PC-3 (cell line): ENCODE measurements at regions not wholly inside any gene's neighbourhood (a gene's known extent, or its start where the extent isn't known, plus 50 kb on each side); places are given as distances from the start of the nearest gene placed in this dataset.

Experiments
- ATAC-seq: fragments of 200-7000 bp; cut with Tn5 transposase; 2 replicates; pipeline ENCODE4 v1.9.1; 2020; ENCODE audit warnings: mild to moderate bottlenecking, moderate library complexity
- BruUV-seq: library from RNA; stranded (reverse); fragments of 400-500 nt; replicated peaks from 2 replicates; lab custom pipeline; 2021; lab: Mats Ljungman, UMichigan
- CTCF ChIA-PET: fragments of 300-600 bp; sonication (Branson Sonifier 250); formaldehyde crosslinking; loops from one replicate; lab custom pipeline; 2022; ENCODE audit warnings: antibody characterized with exemption; lab: Charles Lee
- POLR2A ChIA-PET: fragments of 300-600 bp; sonication (Branson Sonifier 250); formaldehyde crosslinking; loops from one replicate; lab custom pipeline; 2022; ENCODE audit warnings: antibody characterized with exemption; ENCODE audit not compliant: unreplicated experiment; lab: Charles Lee
- DNase-seq: peaks from one replicate; pipeline ENCODE4 v3.0.0-alpha.2; 2015
- H2AFZ ChIP-seq: fragments of 300-600 bp; sonication (generic); 2 replicates; pipeline ENCODE4 v1.6.0; 2016; ENCODE audit warnings: antibody characterized with exemption, low read length
- H3F3A ChIP-seq: fragments of 300-600 bp; sonication (generic); one replicate; pipeline ENCODE4 v1.6.0; 2017; ENCODE audit warnings: antibody characterized with exemption, low read length, control low read depth, mild to moderate bottlenecking; ENCODE audit not compliant: unreplicated experiment
- H3K27ac ChIP-seq: fragments of 300-600 bp; sonication (generic); 2 replicates; pipeline ENCODE4 v1.5.1; 2016; ENCODE audit warnings: mild to moderate bottlenecking, low read length
- H3K27me3 ChIP-seq: fragments of 300-600 bp; sonication (generic); 2 replicates; pipeline ENCODE4 v1.6.1; 2016; ENCODE audit warnings: low read length, mixed read lengths
- H3K36me3 ChIP-seq: fragments of 300-600 bp; sonication (generic); 2 replicates; pipeline ENCODE4 v1.6.1; 2016; ENCODE audit warnings: low read depth, mixed run types, low read length, mixed read lengths
- H3K4me1 ChIP-seq: fragments of 300-600 bp; sonication (generic); 2 replicates; pipeline ENCODE4 v1.5.1; 2016; ENCODE audit warnings: low read length; ENCODE audit not compliant: insufficient read depth
- H3K4me2 ChIP-seq: fragments of 300-600 bp; sonication (generic); 2 replicates; pipeline ENCODE4 v1.6.0; 2016; ENCODE audit warnings: low read length
- H3K4me3 ChIP-seq: fragments of 300-600 bp; sonication (generic); 2 replicates; pipeline ENCODE4 v1.5.1; 2016; ENCODE audit warnings: mild to moderate bottlenecking, low read length, mixed read lengths
- H3K79me2 ChIP-seq: fragments of 300-600 bp; sonication (generic); 2 replicates; pipeline ENCODE4 v1.6.1; 2017; ENCODE audit warnings: low read length, mixed read lengths
- H3K9ac ChIP-seq: fragments of 300-600 bp; sonication (generic); 2 replicates; pipeline ENCODE4 v1.6.0; 2016; ENCODE audit warnings: mild to moderate bottlenecking, low read length
- H3K9me2 ChIP-seq: fragments of 300-600 bp; sonication (generic); replicated peaks from 2 replicates; pipeline ENCODE4 v1.6.1; 2016; ENCODE audit warnings: mixed run types, low read length, mixed read lengths
- H3K9me3 ChIP-seq: fragments of 300-600 bp; sonication (generic); 2 replicates; pipeline ENCODE4 v1.6.1; 2016; ENCODE audit warnings: low read length, mixed read lengths
- H4K20me1 ChIP-seq: fragments of 300-600 bp; sonication (generic); 2 replicates; pipeline ENCODE4 v1.6.1; 2016; ENCODE audit warnings: low read length, mixed read lengths
- CTCF ChIP-seq: fragments of 300-600 bp; sonication (generic); conservative IDR thresholded peaks from 2 replicates; pipeline ENCODE4 v1.5.1; 2017; ENCODE audit warnings: antibody characterized with exemption, low read depth, mild to moderate bottlenecking, low read length
- EZH2 ChIP-seq: fragments of 300-600 bp; sonication (generic); IDR thresholded peaks from one replicate; pipeline ENCODE4 v1.6.1; 2017; ENCODE audit warnings: antibody characterized with exemption, mild to moderate bottlenecking, low read length; ENCODE audit not compliant: unreplicated experiment
- EZH2phosphoT487 ChIP-seq: fragments of 300-600 bp; sonication (generic); IDR thresholded peaks from 2 replicates; pipeline ENCODE4 v1.6.1; 2018; ENCODE audit warnings: mild to moderate bottlenecking, antibody characterized with exemption, low read length, borderline replicate concordance
- intact Hi-C: fragments of 100-400 bp; cut with micrococcal nuclease; formaldehyde crosslinking; loops from 2 replicates; pipeline ENCODE4 v1.9.0; 2023

GRCh38 chr9:96168882-96169281, 133.1 kb downstream of the HSD17B3 start:
- H3K27me3 ChIP-seq: no peaks in the 10 kb centered on the region
- peak overlapping the region; percentile 63; the same call in 1 of the 2 replicates for H3K4me2 ChIP-seq
- H3K4me3 ChIP-seq: no peak overlapping the region
- DNase-seq (no peak), ATAC-seq (no peak)
- no peaks in the 10 kb centered on the region for H3K9me2 ChIP-seq
- TF ChIP-seq EZH2 (no peak), EZH2phosphoT487 (no peak), CTCF (no peak)
- peaks cover 10% of the 10 kb centered on the region; the same call in 1 of the 2 replicates for H3K4me1 ChIP-seq
- intact Hi-C loops: no loop called here
- H3K79me2 ChIP-seq: no peaks in the 10 kb centered on the region
- H3K27ac ChIP-seq: no peak overlapping the region
- H3K9me3 ChIP-seq: no peaks in the 10 kb centered on the region
- H3K36me3 ChIP-seq: no peaks in the 10 kb centered on the region
- POLR2A ChIA-PET: no interaction called here
- H3K9ac ChIP-seq: no peak overlapping the region
- CTCF ChIA-PET: no interaction called here
- no peaks in the 10 kb centered on the region for H3F3A ChIP-seq
- no TSS peak for BruUV-seq
- no peaks in the 10 kb centered on the region for H4K20me1 ChIP-seq
- H2AFZ ChIP-seq: peak overlapping the region; percentile 67; the same call in 1 of the 2 replicates

GRCh38 chr9:96167011-96167410, 135.0 kb downstream of the HSD17B3 start:
- H3K9me2 ChIP-seq: no peaks in the 10 kb centered on the region
- no peak for ATAC-seq
- BruUV-seq: no TSS peak
- ChIA-PET CTCF (no interaction called here), POLR2A (no interaction called here)
- H3K9me3 ChIP-seq: no peaks in the 10 kb centered on the region
- no peak for DNase-seq
- H3K4me3 ChIP-seq: no peak overlapping the region
- no peak for TF ChIP-seq EZH2
- no peaks in the 10 kb centered on the region for H3K79me2 ChIP-seq
- intact Hi-C loops: no loop called here
- no peak overlapping the region for H3K4me2 ChIP-seq
- H3K27ac ChIP-seq: no peak overlapping the region
- H4K20me1 ChIP-seq: no peaks in the 10 kb centered on the region
- H2AFZ ChIP-seq: no peak overlapping the region
- no peaks in the 10 kb centered on the region for H3K27me3 ChIP-seq
- no peak overlapping the region for H3K9ac ChIP-seq
- H3F3A ChIP-seq: no peaks in the 10 kb centered on the region
- peaks cover 10% of the 10 kb centered on the region; the same call in 1 of the 2 replicates for H3K4me1 ChIP-seq
- no peaks in the 10 kb centered on the region for H3K36me3 ChIP-seq

GRCh38 chr9:96164268-96164683, 137.7 kb downstream of the HSD17B3 start:
- Histone ChIP-seq H3K4me1 (peaks cover 4% of the 10 kb centered on the region; the same call in 1 of the 2 replicates), H3K36me3 (no peaks in the 10 kb centered on the region), H3K9me3 (no peaks in the 10 kb centered on the region), H3K27me3 (no peaks in the 10 kb centered on the region), H3K27ac (no peak overlapping the region), H3K4me2 (no peak overlapping the region), H2AFZ (no peak overlapping the region), H3K4me3 (no peak overlapping the region), H3K9me2 (no peaks in the 10 kb centered on the region), H4K20me1 (no peaks in the 10 kb centered on the region), H3F3A (no peaks in the 10 kb centered on the region), H3K79me2 (no peaks in the 10 kb centered on the region), H3K9ac (no peak overlapping the region)
- no TSS peak for BruUV-seq
- intact Hi-C loops: no loop called here
- no peak for ATAC-seq
- DNase-seq: no peak
- ChIA-PET CTCF (no interaction called here), POLR2A (no interaction called here)
- TF ChIP-seq CTCF (no peak), EZH2 (no peak), EZH2phosphoT487 (no peak)
